Stimulated activated CD4-positive, alpha-beta T cell treated with anti-CD3 and anti-CD28 coated beads, Interleukin-15, amount 100 ng/mL, for 48 hours (primary cell): ENCODE measurements at regions not wholly inside any gene's neighbourhood (a gene's known extent, or its start where the extent isn't known, plus 50 kb on each side); places are given as distances from the start of the nearest gene placed in this dataset.

Experiments used
- DNase-seq, 2 donors: peaks; one replicate each; pipeline ENCODE4 v3.0.0-alpha.2; 2020; ENCODE audit warnings: low read depth in 2 of 2

DNA sequence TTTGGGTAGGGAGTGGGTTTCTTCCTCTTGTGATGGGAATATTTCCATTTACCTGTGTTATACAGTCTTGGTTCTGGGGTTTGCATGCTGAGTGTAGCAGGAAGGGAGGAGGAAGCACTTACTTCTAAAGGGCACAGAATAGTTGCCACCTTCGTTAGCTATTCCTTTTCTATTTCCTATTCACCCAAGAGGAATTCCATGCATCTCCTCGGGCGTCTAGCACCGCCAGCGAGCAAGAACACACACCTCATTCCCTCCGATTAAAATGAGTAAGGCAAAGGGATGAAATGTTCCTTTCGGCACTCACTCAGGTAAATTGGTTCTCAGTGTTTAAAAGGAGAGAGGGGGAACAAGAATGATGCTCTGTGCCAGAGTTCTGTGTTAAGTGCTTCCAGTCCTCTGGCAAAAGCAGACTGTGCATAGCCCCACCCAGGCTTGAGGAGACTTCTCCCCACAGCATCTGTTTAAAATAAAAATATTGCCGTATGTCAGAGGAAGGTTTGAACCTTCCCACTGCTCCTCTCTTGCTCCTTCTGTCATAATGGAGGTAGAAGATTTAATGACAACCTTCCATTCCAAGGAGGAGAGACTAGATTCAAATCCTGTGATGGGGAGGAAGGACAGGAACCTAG is 351.4 kb downstream of the PTTG2 start:
- DNase-seq, result no peak

DNA sequence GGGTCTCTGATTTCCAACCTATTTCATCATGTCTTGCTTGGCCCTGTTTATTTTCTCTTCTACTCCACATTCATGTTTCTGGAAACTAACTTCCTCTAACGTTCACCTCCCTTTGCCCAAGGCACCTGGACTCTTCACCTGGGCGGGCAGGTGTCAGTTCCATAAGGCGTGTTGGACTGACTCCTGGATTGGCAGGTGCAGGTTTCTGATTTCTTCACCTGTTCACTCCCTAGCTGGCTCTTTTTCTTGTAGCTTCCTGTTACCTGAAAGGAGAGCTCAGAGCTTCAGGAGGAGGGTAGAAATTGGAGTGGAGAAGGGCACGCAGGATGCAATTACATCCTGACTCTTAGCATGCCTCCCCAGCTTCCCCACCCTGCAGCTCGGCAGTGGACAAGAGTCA is 350.8 kb upstream of the KLF3 start:
- DNase-seq, result no peak

DNA sequence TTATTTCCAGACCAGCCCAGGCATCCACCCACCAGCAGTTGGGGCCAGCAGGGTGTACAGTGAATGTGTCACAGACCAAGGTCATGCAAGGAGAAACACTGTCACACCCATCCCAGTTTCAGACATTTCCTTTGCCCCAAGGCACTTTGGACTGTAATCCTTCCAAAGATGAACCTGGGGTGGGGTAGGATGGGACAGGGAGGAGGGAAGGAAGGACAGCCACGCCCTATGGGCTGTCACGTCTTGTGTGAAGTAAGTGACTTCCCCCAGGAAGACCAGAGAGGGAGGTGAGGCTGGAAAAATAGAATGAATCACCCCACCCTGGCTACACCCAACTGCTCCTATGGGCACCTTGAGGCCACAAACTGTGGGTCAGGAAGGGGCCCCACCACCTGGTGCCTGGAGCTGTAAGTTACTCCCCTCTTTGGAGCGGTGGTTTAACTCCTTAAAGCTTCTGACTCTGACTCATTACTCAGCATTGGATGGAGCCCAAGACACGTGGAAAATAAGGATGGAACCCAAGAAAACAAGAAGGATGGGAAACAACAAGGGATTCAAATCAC is 349.9 kb upstream of the KLF3 start:
- no peak for DNase-seq

DNA sequence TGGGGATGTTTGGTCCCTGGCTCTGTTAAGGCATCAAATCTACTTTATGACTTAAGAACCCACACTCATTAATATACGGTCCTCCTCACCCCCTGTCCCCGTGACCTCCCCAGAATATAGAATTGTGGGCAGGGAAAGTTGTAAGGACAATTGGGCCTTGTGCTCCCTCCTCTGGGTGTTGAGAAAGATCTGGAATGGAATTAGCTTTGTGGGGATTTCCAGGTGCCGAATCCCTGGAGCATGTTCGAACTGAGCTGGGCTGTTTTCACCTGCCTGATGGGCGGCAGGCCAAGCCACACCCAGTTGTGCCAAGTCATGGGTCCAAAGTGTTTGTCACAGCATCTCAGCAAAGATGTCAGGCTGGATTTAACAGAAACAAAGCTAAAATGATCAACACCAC is 349.3 kb upstream of the KLF3 start:
- DNase-seq, result no peak

DNA sequence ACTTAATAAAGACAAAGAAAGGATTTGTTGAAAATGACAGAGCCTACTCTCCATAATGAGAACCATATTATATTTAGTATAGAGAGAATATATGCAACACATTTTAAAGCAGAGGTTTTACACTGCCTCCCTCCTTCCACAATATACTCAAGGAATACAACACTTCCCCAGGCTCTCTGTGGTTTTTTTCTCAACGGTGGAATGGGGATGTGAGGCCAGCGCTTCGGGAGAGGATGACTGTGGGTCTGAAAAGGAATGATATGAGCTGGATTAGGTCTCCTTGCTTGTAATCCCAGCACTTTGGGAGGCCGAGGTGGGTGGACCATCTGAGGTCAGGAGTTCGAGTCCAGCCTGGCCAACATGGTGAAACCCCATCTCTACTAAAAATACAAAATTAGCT is 348.7 kb upstream of the KLF3 start:
- DNase-seq, result no peak

DNA sequence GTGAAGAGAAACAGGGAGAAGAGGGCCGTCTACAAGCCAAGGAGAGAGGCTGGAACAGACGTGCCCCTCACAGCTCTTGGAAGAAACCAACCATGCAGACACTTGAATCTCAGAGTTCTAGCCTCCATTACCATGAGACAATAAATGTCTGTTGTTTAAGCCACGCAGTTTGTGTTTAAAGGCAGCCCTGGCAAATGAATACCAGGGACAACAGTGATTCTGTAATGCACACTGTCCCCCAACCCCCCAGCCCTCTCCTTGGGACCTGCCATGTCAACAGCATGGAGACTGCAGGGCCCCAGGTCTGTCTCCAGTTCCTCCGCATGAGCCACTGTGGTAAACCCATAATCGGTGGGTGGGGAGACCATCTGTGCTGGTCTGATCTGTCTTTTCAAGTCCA is 348.0 kb upstream of the KLF3 start:
- no peak for DNase-seq

DNA sequence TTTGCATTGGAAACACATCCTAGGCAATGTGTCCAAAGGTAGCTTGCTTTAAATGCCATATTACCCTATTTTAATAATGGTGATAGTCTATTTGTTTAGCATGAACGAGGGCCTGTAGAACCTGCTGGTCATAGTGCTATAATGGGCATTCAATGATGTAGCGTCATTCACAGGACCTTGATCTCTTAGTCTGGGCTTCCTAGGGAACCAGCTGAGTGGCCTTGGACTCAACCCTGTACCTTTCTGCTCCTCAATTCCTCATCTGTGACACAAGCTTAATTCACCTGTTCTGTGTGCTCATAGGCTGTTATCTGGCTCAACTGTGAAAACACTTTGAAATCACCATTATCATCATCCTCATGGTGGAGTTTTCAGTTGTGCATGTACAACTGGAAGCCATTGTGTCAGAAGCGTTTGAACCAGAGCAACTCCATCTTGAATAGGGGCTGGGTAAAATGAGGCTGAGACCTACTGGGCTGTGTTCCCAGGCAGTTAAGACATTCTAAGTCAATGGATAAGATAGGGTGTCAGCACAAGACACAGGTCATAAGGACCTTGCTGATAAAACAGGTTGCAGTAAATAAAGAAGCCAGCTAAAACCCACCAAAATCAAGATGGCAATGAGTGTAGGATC is 346.8 kb upstream of the KLF3 start:
- DNase-seq, result no peak

DNA sequence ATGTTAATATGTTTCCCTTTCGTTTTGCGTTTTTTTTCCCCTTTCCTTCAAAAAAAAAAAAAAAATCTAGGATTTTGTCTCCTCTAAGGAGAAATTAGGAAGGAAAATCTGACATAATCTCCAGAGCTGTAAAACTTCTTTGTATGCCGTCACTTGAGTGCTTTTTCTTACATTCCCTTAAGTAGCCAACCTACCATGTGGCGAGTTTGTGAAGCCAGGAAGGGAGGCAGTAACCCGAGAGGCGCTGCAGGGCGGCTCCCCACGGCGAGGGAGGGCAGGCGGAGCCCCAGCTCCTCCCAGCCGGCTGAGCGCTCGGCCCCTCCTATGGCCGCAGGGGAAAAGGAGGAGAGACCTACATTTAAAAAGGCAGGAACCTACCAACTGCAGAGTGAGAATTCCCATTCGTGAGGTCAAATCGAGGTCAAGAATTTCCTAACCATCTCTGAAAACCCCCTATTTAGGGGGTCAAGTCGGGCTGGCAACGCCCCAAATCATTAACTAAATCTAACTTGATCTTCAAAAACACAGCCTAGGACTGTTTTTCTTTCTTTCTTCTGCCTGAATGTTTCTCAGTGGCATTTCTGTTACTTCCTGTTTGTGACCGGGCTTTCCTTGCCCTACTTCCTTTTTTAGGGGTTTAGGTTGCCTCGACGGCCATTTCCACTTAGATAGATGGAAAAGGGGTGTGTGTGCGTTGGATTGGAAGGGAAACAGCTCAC is 345.1 kb upstream of the KLF3 start:
- DNase-seq, result peak; percentile 53 to 60

DNA sequence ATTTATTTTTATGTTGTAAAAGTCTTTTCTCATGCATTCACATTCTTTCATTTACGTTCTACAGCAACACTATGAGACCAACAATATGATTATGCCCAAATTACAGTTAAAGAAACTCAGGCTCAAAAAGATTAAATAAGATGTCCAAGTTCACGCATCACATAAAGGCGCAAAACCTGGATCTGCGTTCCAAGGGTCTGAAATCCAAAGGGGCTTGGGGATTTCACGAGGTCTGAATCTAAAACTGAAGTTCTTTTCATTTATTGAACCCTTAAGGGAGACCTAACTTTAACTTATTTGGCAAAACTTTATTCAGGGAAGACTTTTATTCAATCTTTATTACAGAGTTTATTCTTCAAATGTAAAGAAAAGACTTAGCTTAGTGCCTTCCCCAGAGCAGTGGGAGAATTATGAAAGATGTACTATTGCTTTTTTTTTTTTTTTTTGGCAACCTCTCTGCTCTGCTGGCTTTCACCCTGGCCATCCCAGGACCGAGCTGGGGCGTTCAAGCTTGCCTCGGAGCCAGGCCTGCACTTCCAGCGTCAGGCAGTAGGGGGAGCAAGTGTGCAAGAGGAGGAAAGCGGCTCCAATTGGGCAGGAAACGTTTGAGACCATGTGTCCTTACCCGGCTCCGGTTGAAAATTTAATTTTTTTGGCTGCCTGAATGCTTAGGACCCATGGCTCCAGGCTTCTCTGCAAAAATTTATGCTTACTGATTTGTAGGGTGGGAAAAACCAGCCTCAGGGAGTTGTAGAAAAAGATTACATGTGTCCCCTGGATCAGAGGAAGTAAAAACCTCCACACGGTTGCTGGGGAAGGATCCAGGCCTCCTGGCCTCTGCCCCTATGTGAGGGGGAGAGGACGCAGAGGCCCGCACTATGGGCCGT is 344.3 kb upstream of the KLF3 start:
- peak; percentile 84 to 93 for DNase-seq

DNA sequence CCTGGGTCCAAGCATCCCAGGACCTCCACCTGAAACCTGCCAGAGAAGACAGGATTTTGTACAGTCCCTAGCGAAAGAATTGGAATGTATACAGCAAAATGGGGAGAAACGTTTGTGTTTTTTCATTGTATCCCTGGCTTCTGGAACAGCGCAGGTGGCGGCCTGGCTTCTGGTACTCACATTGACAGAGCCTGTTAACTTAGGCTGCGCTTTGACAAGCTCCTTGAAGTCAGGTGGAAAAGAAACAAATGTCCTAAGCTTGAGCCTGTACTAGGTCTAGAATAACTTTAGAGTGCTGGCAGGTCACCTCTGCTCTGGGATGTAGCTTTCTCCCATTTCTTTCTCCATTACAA is 343.7 kb upstream of the KLF3 start:
- DNase-seq, result no peak

DNA sequence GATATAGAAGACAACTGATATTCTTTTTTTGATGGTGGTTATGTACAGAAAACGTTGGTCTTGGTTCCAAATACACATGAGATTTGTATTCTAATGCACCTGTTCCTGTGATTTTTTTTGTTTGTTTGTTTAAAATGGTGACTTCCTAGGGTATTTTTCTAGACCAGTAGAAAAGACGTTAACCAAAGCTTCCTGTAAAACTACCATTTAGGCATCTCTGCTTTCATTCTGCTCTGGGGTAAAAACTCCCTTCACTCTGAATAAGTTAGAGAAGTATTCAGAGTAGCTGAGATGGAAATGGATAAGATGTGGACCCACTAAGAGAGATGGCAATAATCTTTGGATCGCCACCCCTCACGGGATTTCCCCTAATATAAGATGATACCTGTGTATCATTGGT is 343.2 kb upstream of the KLF3 start:
- DNase-seq, result no peak

DNA sequence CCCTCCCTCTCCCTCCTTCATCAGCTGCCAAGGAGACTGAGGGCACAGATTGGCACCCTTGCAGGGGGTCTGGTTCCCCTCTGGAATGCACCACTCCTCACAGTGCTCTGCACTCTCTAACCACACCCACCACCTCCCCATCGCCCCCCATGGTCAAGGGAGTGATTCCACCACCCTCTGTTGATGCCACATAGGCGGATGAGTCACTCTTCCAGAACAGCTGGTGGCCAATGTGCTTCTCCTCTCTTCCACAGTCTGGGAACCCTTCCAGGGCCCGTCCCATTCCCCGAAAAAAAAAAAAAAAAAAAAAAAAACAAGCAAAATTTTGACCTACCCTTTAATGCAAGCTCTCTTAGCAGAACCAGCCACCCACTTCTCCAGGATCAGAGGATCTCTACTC is 341.3 kb upstream of the KLF3 start:
- DNase-seq, result no peak

DNA sequence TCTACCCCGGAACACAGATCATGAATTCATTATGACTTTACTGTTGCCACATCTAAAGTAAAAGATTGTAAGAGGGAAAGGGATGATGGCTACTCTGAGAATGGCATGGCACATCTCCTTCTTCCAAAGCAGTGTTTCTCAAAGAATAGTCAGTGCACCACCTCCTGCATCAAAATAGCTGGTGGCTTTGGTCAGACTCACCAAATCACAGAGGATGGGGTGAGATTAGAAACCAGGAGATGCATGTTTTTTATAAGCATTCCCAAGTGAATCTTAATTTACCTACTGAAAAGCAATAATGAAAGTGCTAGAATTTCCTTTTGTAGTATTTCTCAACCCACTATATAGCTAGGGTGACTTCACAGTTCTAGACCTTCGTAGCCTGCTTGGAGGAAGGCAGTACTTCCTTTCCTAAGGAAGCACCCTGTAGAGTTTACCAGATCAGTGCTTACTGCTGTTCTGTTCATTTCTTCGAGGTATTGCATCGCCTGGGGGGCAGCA is 340.8 kb upstream of the KLF3 start:
- DNase-seq, result no peak

DNA sequence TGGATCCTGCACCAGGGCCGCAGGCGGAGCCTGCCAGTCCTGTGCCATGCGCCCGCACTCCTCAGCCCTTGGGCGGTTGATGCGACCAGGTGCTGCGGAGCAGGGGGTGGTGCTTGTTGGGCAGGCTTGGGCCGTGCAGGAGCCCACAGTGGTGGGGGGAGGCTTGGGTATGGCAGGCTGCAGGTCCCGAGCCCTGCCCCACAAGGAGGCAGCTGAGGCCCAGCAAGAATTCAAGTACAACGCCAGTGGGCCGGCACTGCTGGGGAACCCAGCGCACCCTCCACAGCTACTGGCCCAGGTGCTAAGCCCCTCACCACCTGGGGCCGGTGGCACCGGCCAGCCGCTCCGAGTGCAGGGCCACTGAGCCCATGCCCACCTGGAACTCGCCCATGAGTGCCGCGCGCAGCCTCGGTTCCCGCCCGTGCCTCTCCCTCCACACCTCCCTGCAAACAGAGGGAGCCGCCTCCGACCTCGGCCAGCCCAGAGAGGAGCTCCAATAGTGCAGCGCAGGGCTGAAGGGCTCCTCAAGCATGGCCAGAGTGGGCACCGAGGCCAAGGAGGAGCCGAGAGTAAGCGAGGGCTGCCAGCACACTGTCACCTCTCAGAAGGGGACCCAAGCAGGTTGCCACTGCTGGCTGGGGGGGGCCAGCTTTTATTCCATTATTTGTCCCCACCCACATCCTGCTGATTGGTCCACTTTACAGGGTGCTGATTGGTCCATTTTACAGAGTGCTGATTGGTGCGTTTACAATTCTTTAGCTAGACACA is 339.0 kb upstream of the KLF3 start:
- DNase-seq, result no peak

DNA sequence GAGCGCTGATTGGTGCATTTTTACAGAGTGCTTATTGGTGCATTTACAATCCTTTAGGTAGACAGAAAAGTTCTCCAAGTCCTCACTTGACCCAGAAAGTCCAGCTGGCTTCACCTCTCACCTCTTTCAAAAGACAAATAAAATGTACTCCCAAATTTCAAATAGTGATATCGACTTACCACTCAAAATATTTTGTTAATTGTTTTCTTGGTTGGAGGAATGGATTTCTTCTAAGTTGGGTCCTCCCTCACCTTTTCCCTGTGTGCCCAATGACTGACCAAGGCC is 338.4 kb upstream of the KLF3 start:
- DNase-seq, result no peak

DNA sequence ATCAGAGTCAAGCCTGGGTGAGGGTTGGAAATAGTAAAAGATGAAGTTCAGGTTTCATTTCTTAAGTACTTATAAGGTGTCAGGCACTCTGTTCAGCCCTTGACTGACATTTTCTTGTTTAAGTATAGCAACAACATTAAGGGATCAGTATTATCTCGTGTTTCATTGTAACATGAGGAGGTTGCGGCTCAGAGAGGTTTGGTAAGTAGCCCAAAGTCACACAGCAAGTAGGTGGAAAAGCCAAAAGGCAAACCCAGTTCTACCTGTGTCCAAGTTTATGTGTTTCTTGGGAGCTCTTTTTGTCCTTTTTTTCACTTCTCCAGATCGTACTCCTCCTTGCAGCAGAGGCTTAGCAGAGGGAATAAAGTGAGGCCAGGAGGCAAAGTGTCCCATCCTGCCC is 337.5 kb upstream of the KLF3 start:
- no peak for DNase-seq

DNA sequence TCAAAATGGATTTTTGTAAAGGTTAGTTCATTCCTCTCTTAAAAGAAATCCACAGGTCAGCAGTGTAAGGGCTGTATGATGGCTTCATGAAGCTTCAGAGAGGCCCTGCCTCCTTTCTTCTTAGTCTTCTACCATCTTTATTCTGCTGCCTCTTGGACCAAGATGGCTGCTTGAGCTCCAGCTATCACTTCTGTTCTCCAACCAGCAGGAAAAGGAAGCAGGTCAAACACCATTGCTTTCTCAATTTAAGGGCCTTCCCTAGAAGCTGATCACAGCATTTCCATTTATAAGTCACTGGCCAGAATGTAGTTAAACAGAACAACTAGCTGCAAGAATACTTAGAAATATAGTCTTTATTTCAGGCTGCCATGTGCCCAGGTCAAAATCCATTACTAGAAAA is 336.8 kb upstream of the KLF3 start:
- no peak for DNase-seq

DNA sequence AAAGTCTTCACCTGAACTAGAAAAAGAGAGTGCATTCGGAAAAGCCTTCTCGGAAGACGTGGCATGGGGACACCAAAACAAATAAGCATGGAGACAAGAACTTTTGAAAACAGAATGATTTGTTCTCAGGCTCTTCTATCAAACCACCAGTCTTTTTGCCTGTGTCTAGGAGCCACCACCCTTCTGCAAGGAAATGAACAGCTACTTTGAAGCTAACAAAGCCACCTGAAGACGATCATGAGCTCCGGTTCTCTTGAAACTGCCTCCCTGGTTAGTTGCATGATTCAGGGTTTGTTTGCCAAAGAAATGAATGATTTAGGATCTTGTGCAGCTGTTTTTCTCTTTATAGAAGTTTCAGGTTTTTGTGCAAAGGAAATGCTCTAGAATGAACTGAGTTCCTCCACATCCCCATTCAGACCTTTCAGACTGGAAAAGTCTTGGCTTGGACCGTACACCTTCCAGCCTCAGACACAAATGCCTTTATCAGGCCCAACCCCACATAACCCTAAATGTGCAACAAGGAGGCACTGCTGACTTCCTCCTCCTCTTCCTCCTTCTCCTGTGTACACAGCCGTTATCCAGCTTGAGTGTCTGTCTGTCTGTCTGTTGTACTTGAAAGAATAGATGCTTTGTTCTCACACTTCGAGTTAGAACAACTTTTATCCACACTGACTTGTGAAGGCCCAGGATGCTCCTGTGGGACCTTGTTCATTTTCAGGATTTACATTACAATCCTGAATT is 334.8 kb upstream of the KLF3 start:
- DNase-seq, result no peak

DNA sequence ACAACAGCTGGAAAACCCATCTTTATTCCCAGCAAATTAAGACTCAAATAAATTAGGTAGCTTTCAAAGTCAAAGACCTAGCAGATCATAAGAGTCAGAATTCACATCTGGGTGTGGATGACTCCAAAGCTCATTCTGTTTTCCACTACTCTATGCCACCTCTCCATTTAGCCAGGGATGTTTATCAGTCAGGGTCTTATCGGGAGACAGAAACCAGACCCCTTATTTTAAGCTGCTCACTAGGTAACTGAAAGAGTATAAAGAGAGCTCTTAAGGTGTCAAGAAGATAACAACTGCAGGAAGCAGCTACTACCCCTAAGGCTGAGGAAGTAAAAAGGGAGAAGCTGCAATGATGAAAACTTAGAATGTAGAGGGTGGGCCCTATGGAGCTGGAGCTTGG is 333.7 kb upstream of the KLF3 start:
- no peak for DNase-seq

DNA sequence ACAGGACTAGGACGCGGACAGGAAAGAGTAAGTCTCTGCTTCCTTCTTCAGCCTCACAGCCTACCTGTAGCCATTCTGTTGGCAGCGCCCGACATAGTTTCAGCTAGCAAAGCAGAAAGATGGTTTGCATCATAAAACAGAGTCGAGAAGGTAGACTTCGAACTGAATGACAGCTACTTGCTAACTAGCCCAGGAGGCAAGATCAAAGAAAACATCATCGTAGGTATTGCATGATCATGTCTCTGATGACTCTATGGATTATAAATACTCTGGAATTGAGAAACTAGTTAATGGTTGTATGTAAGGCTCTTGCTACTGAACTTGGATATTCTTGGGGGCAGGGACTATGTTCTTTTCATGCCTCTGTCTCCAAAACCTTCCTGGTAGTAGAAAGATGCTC is 333.1 kb upstream of the KLF3 start:
- no peak for DNase-seq

DNA sequence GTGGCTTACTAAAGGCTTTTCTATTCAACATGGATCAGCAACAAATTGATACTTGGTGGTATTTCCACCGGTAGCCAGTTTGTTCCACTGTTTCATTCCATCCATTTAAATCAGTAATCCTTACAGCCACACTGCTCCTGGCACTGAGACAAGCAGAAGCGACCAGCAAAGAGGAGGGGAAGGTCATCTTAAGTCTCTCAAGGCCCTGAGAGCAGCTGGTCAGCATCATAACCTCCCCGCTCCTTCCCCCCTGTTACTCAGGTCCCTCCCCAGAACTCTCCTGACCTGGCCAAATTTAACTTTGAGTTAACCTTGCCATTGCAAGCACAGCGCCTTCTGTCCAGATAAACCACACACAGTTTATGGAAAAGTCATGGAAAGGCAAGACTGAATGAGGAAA is 331.3 kb upstream of the KLF3 start:
- DNase-seq, result no peak
